HEK293 (cell line): ENCODE measurements at regions not wholly inside any gene's neighbourhood (a gene's known extent, or its start where the extent isn't known, plus 50 kb on each side); places are given as distances from the start of the nearest gene placed in this dataset.

Source experiments
- CTCF ChIA-PET: fragments of 350-600 bp; formaldehyde crosslinking; extraction: SDS; loops from one replicate; lab custom pipeline; 2021; ENCODE audit warnings: antibody characterized with exemption; lab: Yijun Ruan, JAX
- POLR2A ChIA-PET: fragments of 300-600 bp; formaldehyde crosslinking; extraction: SDS; loops from one replicate; lab custom pipeline; 2020; ENCODE audit warnings: antibody characterized with exemption, inconsistent platforms; lab: Yijun Ruan, JAX
- H3K27ac ChIP-seq: fragments of 200-500 bp; sonication (Bioruptor generic); 2 replicates; pipeline ENCODE4 v1.5.1; 2014; ENCODE audit warnings: low read depth, low read length, control low read depth, inconsistent platforms; ENCODE audit errors: extremely low read depth
- H3K36me3 ChIP-seq, 2 experiments: fragments of 200-500 bp in 1 of 2; sonication (Bioruptor generic) in 1 of 2; 1 replicate in 1 of 2; 2 replicates in 1 of 2; pipeline ENCODE4 v1.5.1; 2014 to 2017; ENCODE audit warnings: inconsistent platforms in 2 of 2, low read length in 2 of 2; ENCODE audit not compliant: control insufficient read depth in 2 of 2, insufficient read depth in 1 of 2
- H3K4me1 ChIP-seq: fragments of 200-500 bp; sonication (Bioruptor generic); 2 replicates; pipeline ENCODE4 v1.5.1; 2014; ENCODE audit warnings: mild to moderate bottlenecking, low read length, inconsistent platforms; ENCODE audit not compliant: control insufficient read depth, insufficient read depth
- H3K4me3 ChIP-seq: 2 replicates; pipeline ENCODE4 v1.5.1; 2011; ENCODE audit warnings: low read depth, mild to moderate bottlenecking, control low read depth, low read length, moderate library complexity
- H3K9me3 ChIP-seq: fragments of 200-500 bp; sonication (Bioruptor generic); 2 replicates; pipeline ENCODE4 v1.5.1; 2014; ENCODE audit warnings: low read depth, low read length, inconsistent platforms; ENCODE audit not compliant: control insufficient read depth, insufficient read depth
- HOXA7 ChIP-seq: sonication (generic); formaldehyde crosslinking; IDR thresholded peaks from 2 replicates; pipeline ENCODE4 v1.8.1; 2022; ENCODE audit warnings: missing genetic modification reagents, borderline replicate concordance
- KLF17 ChIP-seq: fragments of 450-650 bp; formaldehyde crosslinking; IDR thresholded peaks from 2 replicates; pipeline ENCODE4 v1.5.1; 2016; ENCODE audit warnings: missing biosample characterization, missing genetic modification characterization
- KLF7 ChIP-seq: fragments of 450-650 bp; formaldehyde crosslinking; IDR thresholded peaks from 2 replicates; pipeline ENCODE4 v1.5.1; 2016; ENCODE audit warnings: missing biosample characterization, missing genetic modification characterization, borderline replicate concordance
- PRDM4 ChIP-seq: fragments of 450-650 bp; formaldehyde crosslinking; IDR thresholded peaks from 2 replicates; pipeline ENCODE4 v1.5.1; 2017; ENCODE audit warnings: missing biosample characterization, missing genetic modification characterization
- SALL2 ChIP-seq: fragments of 450-650 bp; formaldehyde crosslinking; IDR thresholded peaks from 2 replicates; pipeline ENCODE4 v1.5.0; 2017; ENCODE audit warnings: missing biosample characterization, mild to moderate bottlenecking, missing genetic modification characterization, borderline replicate concordance
- YY1 ChIP-seq: fragments of 450-650 bp; formaldehyde crosslinking; IDR thresholded peaks from 2 replicates; pipeline ENCODE4 v1.5.1; 2018; ENCODE audit warnings: missing biosample characterization, missing genetic modification characterization
- ZNF133 ChIP-seq: fragments of 450-650 bp; formaldehyde crosslinking; IDR thresholded peaks from 2 replicates; pipeline ENCODE4 v1.5.1; 2016; ENCODE audit warnings: missing biosample characterization, missing genetic modification characterization
- ZNF138 ChIP-seq: fragments of 450-650 bp; formaldehyde crosslinking; IDR thresholded peaks from 2 replicates; pipeline ENCODE4 v1.5.1; 2016; ENCODE audit warnings: missing biosample characterization, missing genetic modification characterization, borderline replicate concordance
- ZNF202 ChIP-seq: fragments of 450-650 bp; formaldehyde crosslinking; IDR thresholded peaks from 2 replicates; pipeline ENCODE4 v1.5.1; 2016; ENCODE audit warnings: missing biosample characterization, missing genetic modification characterization, borderline replicate concordance
- ZNF354C ChIP-seq: fragments of 450-650 bp; formaldehyde crosslinking; IDR thresholded peaks from 2 replicates; pipeline ENCODE4 v1.5.1; 2016; ENCODE audit warnings: missing biosample characterization, missing genetic modification characterization, low read depth, borderline replicate concordance
- ZNF473 ChIP-seq: fragments of 450-650 bp; formaldehyde crosslinking; IDR thresholded peaks from 2 replicates; pipeline ENCODE4 v1.5.1; 2017; ENCODE audit warnings: missing biosample characterization, missing genetic modification characterization
- ZNF518A ChIP-seq: fragments of 450-650 bp; formaldehyde crosslinking; conservative IDR thresholded peaks from 2 replicates; pipeline ENCODE4 v1.5.1; 2016; ENCODE audit warnings: low read depth, missing biosample characterization, missing genetic modification characterization
- ZNF623 ChIP-seq: fragments of 450-650 bp; formaldehyde crosslinking; IDR thresholded peaks from 2 replicates; pipeline ENCODE4 v1.5.1; 2016; ENCODE audit warnings: missing biosample characterization, missing genetic modification characterization
- ZNF658 ChIP-seq: fragments of 450-650 bp; formaldehyde crosslinking; IDR thresholded peaks from 2 replicates; pipeline ENCODE4; 2016; ENCODE audit warnings: missing biosample characterization, missing genetic modification characterization
- ZNF768 ChIP-seq: fragments of 450-650 bp; formaldehyde crosslinking; IDR thresholded peaks from 2 replicates; pipeline ENCODE4 v1.5.1; 2018; ENCODE audit warnings: missing biosample characterization, mild to moderate bottlenecking, missing genetic modification characterization
- TF ChIP-seq, protein P1 (sequence below): fragments of 450-650 bp; formaldehyde crosslinking; IDR thresholded peaks from 2 replicates; pipeline ENCODE4 v1.5.1; 2017; ENCODE audit warnings: missing biosample characterization, missing genetic modification characterization

- POLR2A ChIA-PET = no interaction called here
- no peak overlapping the region for H3K27ac ChIP-seq
- no peak overlapping the region for H3K4me3 ChIP-seq
- no peaks in the 10 kb centered on the region for H3K9me3 ChIP-seq
- CTCF ChIA-PET = interaction anchor here (0.5 kb wide), 1 partner anchor 439 kb away, joined by 3 read pairs; no protein-coding TSS in a partner anchor
- H3K36me3 ChIP-seq = no peaks in the 10 kb centered on the region
- TF ChIP-seq PRDM4 (tag by site-specific recombination) = no peak
- TF ChIP-seq KLF17 = no peak
- TF ChIP-seq ZNF138 (tag by site-specific recombination) = no peak
- TF ChIP-seq ZNF518A (tag by site-specific recombination) = no peak
- TF ChIP-seq ZNF354C (tag by site-specific recombination) = no peak
- TF ChIP-seq HOXA7 (CRISPR knock-in tag) = no peak
- TF ChIP-seq, protein P1, sequence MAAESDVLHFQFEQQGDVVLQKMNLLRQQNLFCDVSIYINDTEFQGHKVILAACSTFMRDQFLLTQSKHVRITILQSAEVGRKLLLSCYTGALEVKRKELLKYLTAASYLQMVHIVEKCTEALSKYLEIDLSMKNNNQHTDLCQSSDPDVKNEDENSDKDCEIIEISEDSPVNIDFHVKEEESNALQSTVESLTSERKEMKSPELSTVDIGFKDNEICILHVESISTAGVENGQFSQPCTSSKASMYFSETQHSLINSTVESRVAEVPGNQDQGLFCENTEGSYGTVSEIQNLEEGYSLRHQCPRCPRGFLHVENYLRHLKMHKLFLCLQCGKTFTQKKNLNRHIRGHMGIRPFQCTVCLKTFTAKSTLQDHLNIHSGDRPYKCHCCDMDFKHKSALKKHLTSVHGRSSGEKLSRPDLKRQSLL (tag by site-specific recombination) = no peak
- no peak for TF ChIP-seq ZNF658
- no peak for TF ChIP-seq KLF7 (tag by site-specific recombination)
- TF ChIP-seq ZNF623 (tag by site-specific recombination) = no peak
- TF ChIP-seq SALL2 = no peak
- no peaks in the 10 kb centered on the region for H3K4me1 ChIP-seq
Measured at GRCh38 chr2:56729212-56729611, 545.4 kb downstream of the CCDC85A start.

DNA sequence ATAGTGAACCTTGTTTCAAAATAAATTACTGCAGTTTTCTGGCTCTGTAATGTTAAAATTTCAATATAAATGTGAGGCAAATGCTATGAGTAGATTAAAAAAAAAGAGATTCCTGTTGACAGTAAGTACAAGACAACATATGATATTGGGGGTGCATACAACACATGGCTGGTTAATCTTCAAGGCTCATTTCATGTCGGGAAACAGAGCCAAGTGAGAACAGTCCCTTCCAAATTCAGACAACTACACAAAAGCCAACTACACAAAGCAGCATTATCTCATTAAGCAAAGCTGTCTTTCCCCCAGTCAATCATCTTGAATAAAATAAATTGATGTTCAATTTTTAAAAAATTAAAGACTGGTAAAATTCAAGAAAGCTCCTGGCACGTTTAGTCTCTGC is 549.2 kb downstream of the CCDC85A start:
- Histone ChIP-seq H3K4me1 (no peaks in the 10 kb centered on the region), H3K9me3 (no peaks in the 10 kb centered on the region), H3K27ac (no peak overlapping the region), H3K4me3 (no peak overlapping the region), H3K36me3 (no peaks in the 10 kb centered on the region)
- ChIA-PET POLR2A (no interaction called here), CTCF (interaction anchor here (0.5 kb wide), 1 partner anchor 319 kb away, joined by 3 read pairs; no protein-coding TSS in a partner anchor)
- no peak for TF ChIP-seq KLF17
- no peak for TF ChIP-seq YY1 (tag by site-specific recombination)
- TF ChIP-seq ZNF768 (tag by site-specific recombination) = no peak
- no peak for TF ChIP-seq ZNF202 (tag by site-specific recombination)
- no peak for TF ChIP-seq ZNF473
- no peak for TF ChIP-seq ZNF133 (tag by site-specific recombination)
